ENCODE measurements at regions not wholly inside any gene's neighbourhood (a gene's known extent, or its start where the extent isn't known, plus 50 kb on each side); places are given as distances from the start of the nearest gene placed in this dataset.

GRCh38 chr5:3099954-3100353 is 348.5 kb upstream of the IRX2 start:
- ChIA-PET POLR2A (interaction anchor here (1.1 kb wide), 1 partner anchor 248 kb away, joined by 3 read pairs; no protein-coding TSS in a partner anchor), CTCF (no interaction called here)
- Mint-ChIP-seq H3K27ac (no peak overlapping the region), H3K4me3 (no peak overlapping the region), H3K27me3 (ENCODE audit: low read depth) (peaks cover 25% of the 10 kb centered on the region), H3K36me3 (no peaks in the 10 kb centered on the region), H3K4me1 (peaks cover 65% of the 10 kb centered on the region), H3K9me3 (no peaks in the 10 kb centered on the region)
- TF ChIP-seq ZBTB21 (CRISPR knock-in tag; IDR thresholded peaks at IDR 0.05; ENCODE audit: borderline replicate concordance) (no peak), ZNF219 (CRISPR knock-in tag; IDR thresholded peaks at IDR 0.05; ENCODE audit: borderline replicate concordance) (no peak), ZNF671 (CRISPR knock-in tag; IDR thresholded peaks at IDR 0.05) (no peak), ZNF396 (CRISPR knock-in tag; IDR thresholded peaks at IDR 0.05; ENCODE audit: borderline replicate concordance) (no peak)
- TF ChIP-seq, protein P1, sequence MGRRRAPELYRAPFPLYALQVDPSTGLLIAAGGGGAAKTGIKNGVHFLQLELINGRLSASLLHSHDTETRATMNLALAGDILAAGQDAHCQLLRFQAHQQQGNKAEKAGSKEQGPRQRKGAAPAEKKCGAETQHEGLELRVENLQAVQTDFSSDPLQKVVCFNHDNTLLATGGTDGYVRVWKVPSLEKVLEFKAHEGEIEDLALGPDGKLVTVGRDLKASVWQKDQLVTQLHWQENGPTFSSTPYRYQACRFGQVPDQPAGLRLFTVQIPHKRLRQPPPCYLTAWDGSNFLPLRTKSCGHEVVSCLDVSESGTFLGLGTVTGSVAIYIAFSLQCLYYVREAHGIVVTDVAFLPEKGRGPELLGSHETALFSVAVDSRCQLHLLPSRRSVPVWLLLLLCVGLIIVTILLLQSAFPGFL (CRISPR knock-in tag; IDR thresholded peaks at IDR 0.05; ENCODE audit: borderline replicate concordance), result no peak
- no peak for ATAC-seq
- DNase-seq (ENCODE audit: low spot score), result no peak

GRCh38 chr5:3099526-3099925 is 348.0 kb upstream of the IRX2 start:
- Mint-ChIP-seq H3K4me1 (peaks cover 60% of the 10 kb centered on the region), H3K36me3 (no peaks in the 10 kb centered on the region), H3K27ac (no peak overlapping the region), H3K4me3 (no peak overlapping the region), H3K27me3 (ENCODE audit: low read depth) (peaks cover 23% of the 10 kb centered on the region), H3K9me3 (no peaks in the 10 kb centered on the region)
- no peak for TF ChIP-seq ZNF317 (CRISPR knock-in tag; IDR thresholded peaks at IDR 0.05; ENCODE audit: borderline replicate concordance, low read depth)
- TF ChIP-seq, protein P2, sequence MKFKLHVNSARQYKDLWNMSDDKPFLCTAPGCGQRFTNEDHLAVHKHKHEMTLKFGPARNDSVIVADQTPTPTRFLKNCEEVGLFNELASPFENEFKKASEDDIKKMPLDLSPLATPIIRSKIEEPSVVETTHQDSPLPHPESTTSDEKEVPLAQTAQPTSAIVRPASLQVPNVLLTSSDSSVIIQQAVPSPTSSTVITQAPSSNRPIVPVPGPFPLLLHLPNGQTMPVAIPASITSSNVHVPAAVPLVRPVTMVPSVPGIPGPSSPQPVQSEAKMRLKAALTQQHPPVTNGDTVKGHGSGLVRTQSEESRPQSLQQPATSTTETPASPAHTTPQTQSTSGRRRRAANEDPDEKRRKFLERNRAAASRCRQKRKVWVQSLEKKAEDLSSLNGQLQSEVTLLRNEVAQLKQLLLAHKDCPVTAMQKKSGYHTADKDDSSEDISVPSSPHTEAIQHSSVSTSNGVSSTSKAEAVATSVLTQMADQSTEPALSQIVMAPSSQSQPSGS (CRISPR knock-in tag; IDR thresholded peaks at IDR 0.05; ENCODE audit: borderline replicate concordance, low read depth), result no peak
- TF ChIP-seq ATF1 (CRISPR knock-in tag; IDR thresholded peaks at IDR 0.05), result no peak
- TF ChIP-seq ATF3 (CRISPR knock-in tag; conservative IDR thresholded peaks at IDR 0.05), result no peak
- TF ChIP-seq FOXP1 (CRISPR knock-in tag; IDR thresholded peaks at IDR 0.05; ENCODE audit: borderline replicate concordance), result no peak
- no peak for TF ChIP-seq JUN (CRISPR knock-in tag; IDR thresholded peaks at IDR 0.05)
- no peak for TF ChIP-seq GTF2I (CRISPR knock-in tag; conservative IDR thresholded peaks at IDR 0.05)
- no peak for TF ChIP-seq NFYB (CRISPR knock-in tag; conservative IDR thresholded peaks at IDR 0.05; ENCODE audit: low read depth)
- no peak for TF ChIP-seq ZSCAN18 (CRISPR knock-in tag; IDR thresholded peaks at IDR 0.05)
- TF ChIP-seq, protein P3, sequence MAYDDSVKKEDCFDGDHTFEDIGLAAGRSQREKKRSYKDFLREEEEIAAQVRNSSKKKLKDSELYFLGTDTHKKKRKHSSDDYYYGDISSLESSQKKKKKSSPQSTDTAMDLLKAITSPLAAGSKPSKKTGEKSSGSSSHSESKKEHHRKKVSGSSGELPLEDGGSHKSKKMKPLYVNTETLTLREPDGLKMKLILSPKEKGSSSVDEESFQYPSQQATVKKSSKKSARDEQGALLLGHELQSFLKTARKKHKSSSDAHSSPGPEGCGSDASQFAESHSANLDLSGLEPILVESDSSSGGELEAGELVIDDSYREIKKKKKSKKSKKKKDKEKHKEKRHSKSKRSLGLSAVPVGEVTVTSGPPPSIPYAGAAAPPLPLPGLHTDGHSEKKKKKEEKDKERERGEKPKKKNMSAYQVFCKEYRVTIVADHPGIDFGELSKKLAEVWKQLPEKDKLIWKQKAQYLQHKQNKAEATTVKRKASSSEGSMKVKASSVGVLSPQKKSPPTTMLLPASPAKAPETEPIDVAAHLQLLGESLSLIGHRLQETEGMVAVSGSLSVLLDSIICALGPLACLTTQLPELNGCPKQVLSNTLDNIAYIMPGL (CRISPR knock-in tag; IDR thresholded peaks at IDR 0.05), result no peak
- TF ChIP-seq SP1 (CRISPR knock-in tag; conservative IDR thresholded peaks at IDR 0.05), result no peak
- ChIA-PET POLR2A (interaction anchor here (1.1 kb wide), 1 partner anchor 248 kb away, joined by 3 read pairs; no protein-coding TSS in a partner anchor), CTCF (interaction anchor here (0.8 kb wide), 1 partner anchor 11 kb away, joined by 4 read pairs; no protein-coding TSS in a partner anchor)
- no peak for DNase-seq (ENCODE audit: low spot score)
- no peak for ATAC-seq

- H3K4me1 Mint-ChIP-seq, result peaks cover 56% of the 10 kb centered on the region
- ATAC-seq, result no peak
- no peaks in the 10 kb centered on the region for H3K36me3 Mint-ChIP-seq
- H3K27me3 Mint-ChIP-seq (ENCODE audit: low read depth), result peaks cover 21% of the 10 kb centered on the region
- H3K4me3 Mint-ChIP-seq, result no peak overlapping the region
- no peak for DNase-seq (ENCODE audit: low spot score)
- H3K27ac Mint-ChIP-seq, result no peak overlapping the region
- ChIA-PET POLR2A (no interaction called here), CTCF (interaction anchor here (0.8 kb wide), 1 partner anchor 11 kb away, joined by 4 read pairs; no protein-coding TSS in a partner anchor)
- TF ChIP-seq ZNF512 (CRISPR knock-in tag; IDR thresholded peaks at IDR 0.05; ENCODE audit: borderline replicate concordance), result 0 out of 2 replicates have a peak, but pooled peaks have one; percentile 41
- TF ChIP-seq ZNF671 (CRISPR knock-in tag; IDR thresholded peaks at IDR 0.05), result no peak
- no peak for TF ChIP-seq NFYB (CRISPR knock-in tag; conservative IDR thresholded peaks at IDR 0.05; ENCODE audit: low read depth)
- no peaks in the 10 kb centered on the region for H3K9me3 Mint-ChIP-seq
These were observed 347.3 kb upstream of the IRX2 start for GRCh38 chr5:3098821-3099220.

All from WTC11 (cell line).